GM12891 (cell line): ENCODE measurements at regions not wholly inside any gene's neighbourhood (a gene's known extent, or its start where the extent isn't known, plus 50 kb on each side); places are given as distances from the start of the nearest gene placed in this dataset.
"Not testable (repeated sequence)": the region's sequence is repeated elsewhere in the genome, so short reads cannot be mapped to it uniquely, and the experiment has no call there.

Experiments used
- POLR2A ChIP-seq: IDR thresholded peaks from 2 replicates; pipeline ENCODE4 v1.6.1; 2011; ENCODE audit warnings: low read depth, low read length, control low read depth
- POLR2AphosphoS5 ChIP-seq: IDR thresholded peaks from 2 replicates; pipeline ENCODE4 v1.6.1; 2011; ENCODE audit warnings: low read depth, low read length, control low read depth
- SPI1 ChIP-seq: IDR thresholded peaks from 2 replicates; pipeline ENCODE4 v1.6.1; 2011; ENCODE audit warnings: low read depth, low read length, control low read depth
- TAF1 ChIP-seq: IDR thresholded peaks from 2 replicates; pipeline ENCODE4 v1.6.1; 2011; ENCODE audit warnings: low read depth, low read length, control low read depth

GRCh38 chr3:118162627-118163588 is 871.7 kb downstream of the IGSF11 start:
- not testable (repeated sequence) for TF ChIP-seq POLR2AphosphoS5, POLR2A, TAF1, SPI1
